ENCODE measurements at regions not wholly inside any gene's neighbourhood (a gene's known extent, or its start where the extent isn't known, plus 50 kb on each side); places are given as distances from the start of the nearest gene placed in this dataset.
A peak's percentile ranks its signal among the peaks of the same experiment; 100 is the strongest.

DNA sequence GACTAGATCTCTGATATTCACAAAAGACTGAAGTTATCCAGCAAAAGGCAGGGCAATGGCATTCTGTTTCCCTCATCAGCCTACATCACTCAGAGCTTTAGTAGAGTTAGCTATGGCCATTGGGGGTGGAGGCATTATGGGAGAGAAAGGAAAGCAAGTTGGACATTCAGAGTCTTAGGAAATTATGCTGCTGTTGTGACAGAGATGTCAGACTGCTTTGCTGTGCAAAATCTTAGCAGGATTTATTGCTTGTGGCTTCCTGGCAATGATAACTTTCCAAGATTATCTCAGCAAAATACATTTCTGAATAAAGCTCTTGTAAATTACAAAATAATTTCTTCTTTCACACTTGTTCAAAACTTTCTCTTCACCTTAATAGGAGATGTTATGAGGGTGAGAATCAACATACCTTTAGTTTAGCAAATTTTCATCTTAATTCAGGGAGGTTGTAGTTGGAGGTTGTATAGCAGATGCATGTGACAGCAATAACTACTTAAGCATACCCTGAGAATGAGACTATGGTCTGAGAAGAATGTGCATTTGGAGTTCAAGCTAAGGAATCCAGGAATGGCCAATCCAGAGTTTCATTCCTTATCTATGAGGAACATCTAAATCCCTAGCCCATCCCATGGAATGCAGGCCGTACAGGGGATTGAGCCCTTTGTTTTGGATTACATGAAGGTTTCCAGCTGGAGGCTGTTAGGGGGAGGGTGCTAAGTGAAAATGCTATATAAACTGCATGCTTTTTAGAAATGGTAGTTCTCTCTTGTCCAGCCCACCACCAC, 179.8 kb downstream of the HAO1 start:
- Histone ChIP-seq H3K4me1 (ENCODE audit: insufficient read depth) (peaks cover 26% of the 10 kb centered on the region), H3K27me3 (replicated peaks; ENCODE audit: insufficient read depth) (no peaks in the 10 kb centered on the region), H3K4me3 (no peak overlapping the region), H2AFZ (no peak overlapping the region), H3F3A (ENCODE audit: insufficient read depth) (peaks cover 7% of the 10 kb centered on the region; the same call in 1 of the 2 replicates), H3K9me2 (ENCODE audit: insufficient read depth) (no peaks in the 10 kb centered on the region), H3K9ac (no peak overlapping the region), H3K9me3 (ENCODE audit: low read depth) (peaks cover 1% of the 10 kb centered on the region), H3K79me2 (ENCODE audit: insufficient read depth) (no peaks in the 10 kb centered on the region), H4K20me1 (ENCODE audit: insufficient read depth) (no peaks in the 10 kb centered on the region), H3K36me3 (ENCODE audit: low read depth) (no peaks in the 10 kb centered on the region), H3K27ac (no peak overlapping the region), H3K4me2 (ENCODE audit: unreplicated experiment) (no peak overlapping the region)
- 40 to 67% methylated on average over 1 of the region's 1 CpG for WGBS, 2 experiments (ENCODE audit: low coverage in 1 of 2, low lambda C conversion rate in 2 of 2, missing lambda C conversion rate in 2 of 2)
- DNase-seq: peak; percentile 9
- in situ Hi-C loops (cut with MboI): no loop called here
- TF ChIP-seq EZH2 (IDR thresholded peaks at IDR 0.05; ENCODE audit: insufficient read depth, poor library complexity, severe bottlenecking): no peak
- TF ChIP-seq EZH2phosphoT487 (IDR thresholded peaks at IDR 0.05; ENCODE audit: insufficient read depth, low read depth): no peak

GRCh38 chr20:7765221-7765620, 175.0 kb downstream of the HAO1 start:
- Histone ChIP-seq H3K36me3 (ENCODE audit: low read depth) (no peaks in the 10 kb centered on the region), H3K27me3 (replicated peaks; ENCODE audit: insufficient read depth) (no peaks in the 10 kb centered on the region)

GRCh38 chr20:7770046-7770445, 170.2 kb downstream of the HAO1 start:
- Histone ChIP-seq H3K4me1 (ENCODE audit: insufficient read depth) (no peaks in the 10 kb centered on the region), H2AFZ (no peak overlapping the region), H3K9ac (no peak overlapping the region), H3K9me2 (ENCODE audit: insufficient read depth) (no peaks in the 10 kb centered on the region), H3F3A (ENCODE audit: insufficient read depth) (no peaks in the 10 kb centered on the region), H3K4me2 (ENCODE audit: unreplicated experiment) (no peak overlapping the region), H4K20me1 (ENCODE audit: insufficient read depth) (no peaks in the 10 kb centered on the region), H3K27ac (no peak overlapping the region), H3K36me3 (ENCODE audit: low read depth) (no peaks in the 10 kb centered on the region), H3K79me2 (ENCODE audit: insufficient read depth) (no peaks in the 10 kb centered on the region), H3K4me3 (no peak overlapping the region), H3K9me3 (ENCODE audit: low read depth) (peaks cover 4% of the 10 kb centered on the region), H3K27me3 (replicated peaks; ENCODE audit: insufficient read depth) (no peaks in the 10 kb centered on the region)
- DNase-seq: no peak
- in situ Hi-C loops (cut with MboI): no loop called here
- no peak for TF ChIP-seq EZH2phosphoT487 (IDR thresholded peaks at IDR 0.05; ENCODE audit: insufficient read depth, low read depth)
- TF ChIP-seq EZH2 (IDR thresholded peaks at IDR 0.05; ENCODE audit: insufficient read depth, poor library complexity, severe bottlenecking): no peak
- 94 to 97% methylated on average over 2 of the region's 2 CpGs for WGBS, 2 experiments (ENCODE audit: low coverage in 1 of 2, low lambda C conversion rate in 2 of 2, missing lambda C conversion rate in 2 of 2)

More at GRCh38 chr20:7765221-7765620, 175.0 kb downstream of the HAO1 start:
- TF ChIP-seq EZH2phosphoT487 (IDR thresholded peaks at IDR 0.05; ENCODE audit: insufficient read depth, low read depth): no peak
- no peak for TF ChIP-seq EZH2 (IDR thresholded peaks at IDR 0.05; ENCODE audit: insufficient read depth, poor library complexity, severe bottlenecking)
- Histone ChIP-seq H3K4me1 (ENCODE audit: insufficient read depth) (peaks cover 5% of the 10 kb centered on the region), H3K4me2 (ENCODE audit: unreplicated experiment) (no peak overlapping the region), H3K9me3 (ENCODE audit: low read depth) (peaks cover 4% of the 10 kb centered on the region), H3K4me3 (no peak overlapping the region), H2AFZ (no peak overlapping the region), H3K9ac (no peak overlapping the region), H3K27ac (no peak overlapping the region), H3K9me2 (ENCODE audit: insufficient read depth) (no peaks in the 10 kb centered on the region), H3F3A (ENCODE audit: insufficient read depth) (no peaks in the 10 kb centered on the region), H4K20me1 (ENCODE audit: insufficient read depth) (no peaks in the 10 kb centered on the region), H3K79me2 (ENCODE audit: insufficient read depth) (no peaks in the 10 kb centered on the region)
- no peak for DNase-seq
- in situ Hi-C loops (cut with MboI): no loop called here
- WGBS, 2 experiments (ENCODE audit: low coverage in 1 of 2, low lambda C conversion rate in 2 of 2, missing lambda C conversion rate in 2 of 2): 91 to 92% methylated on average over 2 of the region's 2 CpGs

- Histone ChIP-seq H3F3A (ENCODE audit: insufficient read depth) (no peaks in the 10 kb centered on the region), H3K4me1 (ENCODE audit: insufficient read depth) (no peaks in the 10 kb centered on the region), H3K27ac (no peak overlapping the region), H3K9ac (no peak overlapping the region), H2AFZ (no peak overlapping the region), H3K36me3 (ENCODE audit: low read depth) (no peaks in the 10 kb centered on the region), H3K4me3 (no peak overlapping the region), H3K9me2 (ENCODE audit: insufficient read depth) (no peaks in the 10 kb centered on the region), H3K4me2 (ENCODE audit: unreplicated experiment) (no peak overlapping the region), H3K9me3 (ENCODE audit: low read depth) (peaks cover 1% of the 10 kb centered on the region), H3K27me3 (replicated peaks; ENCODE audit: insufficient read depth) (no peaks in the 10 kb centered on the region), H4K20me1 (ENCODE audit: insufficient read depth) (no peaks in the 10 kb centered on the region), H3K79me2 (ENCODE audit: insufficient read depth) (no peaks in the 10 kb centered on the region)
- in situ Hi-C loops (cut with MboI): no loop called here
- no peak for DNase-seq
- WGBS, 2 experiments (ENCODE audit: low coverage in 1 of 2, low lambda C conversion rate in 2 of 2, missing lambda C conversion rate in 2 of 2): 75 to 91% methylated on average over 2 of the region's 2 CpGs
- TF ChIP-seq EZH2phosphoT487 (IDR thresholded peaks at IDR 0.05; ENCODE audit: insufficient read depth, low read depth) (no peak), EZH2 (IDR thresholded peaks at IDR 0.05; ENCODE audit: insufficient read depth, poor library complexity, severe bottlenecking) (no peak)
Observed at GRCh38 chr20:7770578-7770977, 169.7 kb downstream of the HAO1 start.

All from GM23248 (cell line).